ENCODE measurements at regions not wholly inside any gene's neighbourhood (a gene's known extent, or its start where the extent isn't known, plus 50 kb on each side); places are given as distances from the start of the nearest gene placed in this dataset.

DNA sequence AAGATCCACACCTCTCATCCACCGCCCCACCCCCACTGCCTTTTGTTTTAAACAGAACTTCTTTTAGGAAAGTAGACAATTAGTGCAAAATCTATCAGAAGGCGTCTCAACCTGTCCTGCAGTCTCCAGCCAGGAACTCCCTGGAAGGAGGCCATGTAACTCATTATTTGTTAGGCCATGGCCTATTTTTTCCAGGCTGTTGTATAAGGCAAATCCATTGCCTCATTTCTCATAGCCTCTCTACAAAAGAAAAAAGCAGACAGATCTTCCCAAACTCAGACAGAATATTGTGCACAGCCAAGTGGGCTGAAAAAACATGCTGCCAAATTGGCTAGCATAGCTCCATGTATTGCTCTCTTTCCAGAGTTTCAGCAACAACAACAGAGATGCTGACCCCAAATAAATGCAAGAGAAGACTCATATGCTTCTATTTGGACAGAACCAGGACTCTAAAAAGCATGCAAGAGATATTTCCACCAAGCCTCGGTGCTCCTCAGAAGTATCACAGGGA is 770.7 kb upstream of the CXADR start:
- in situ Hi-C loops (cut with HindIII; ENCODE audit: low sequenced_read_pairs), result no loop called here
- no peak for TF ChIP-seq CTCF (IDR thresholded peaks at IDR 0.05; ENCODE audit: low read depth, low read length)
- DNase-seq (ENCODE audit: low read depth, low spot score), result peak; percentile 14
- H3K4me3 ChIP-seq (ENCODE audit: low read depth, low read length), result no peak overlapping the region

DNA sequence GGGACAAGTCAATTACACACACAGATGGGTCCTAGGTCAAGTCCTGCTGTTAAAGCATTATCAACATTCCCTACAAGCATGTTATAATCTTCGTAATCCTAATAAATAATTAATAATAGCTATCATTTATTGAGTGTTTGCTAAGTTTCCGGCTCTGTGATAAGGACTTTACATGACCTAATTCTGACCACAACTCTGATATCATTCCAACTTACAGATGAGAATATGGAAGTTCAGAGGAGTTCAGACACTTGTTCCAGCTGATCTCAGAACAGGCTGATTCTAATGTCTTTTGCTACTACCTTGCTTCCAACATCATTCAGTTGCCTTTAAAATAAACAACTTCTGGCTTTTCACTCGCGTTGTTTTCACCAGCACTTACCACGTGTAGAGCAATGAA is 770.1 kb upstream of the CXADR start:
- H3K4me3 ChIP-seq (ENCODE audit: low read depth, low read length), result no peak overlapping the region
- TF ChIP-seq CTCF (IDR thresholded peaks at IDR 0.05; ENCODE audit: low read depth, low read length), result no peak
- no peak for DNase-seq (ENCODE audit: low read depth, low spot score)
- in situ Hi-C loops (cut with HindIII; ENCODE audit: low sequenced_read_pairs), result no loop called here

- no peak for TF ChIP-seq CTCF (IDR thresholded peaks at IDR 0.05; ENCODE audit: low read depth, low read length)
- H3K4me3 ChIP-seq (ENCODE audit: low read depth, low read length), result no peak overlapping the region
- DNase-seq (ENCODE audit: low read depth, low spot score), result no peak
- in situ Hi-C loops (cut with HindIII; ENCODE audit: low sequenced_read_pairs), result no loop called here
Measured at GRCh38 chr21:16743317-16743716, 769.5 kb upstream of the CXADR start.

- in situ Hi-C loops (cut with HindIII; ENCODE audit: low sequenced_read_pairs), result no loop called here
- no peak for TF ChIP-seq CTCF (IDR thresholded peaks at IDR 0.05; ENCODE audit: low read depth, low read length)
- no peak overlapping the region for H3K4me3 ChIP-seq (ENCODE audit: low read depth, low read length)
- DNase-seq (ENCODE audit: low read depth, low spot score), result no peak
Measured at GRCh38 chr21:16750926-16751325, 761.9 kb upstream of the CXADR start.

GRCh38 chr21:16751695-16752474 is 761.0 kb upstream of the CXADR start:
- in situ Hi-C loops (cut with HindIII; ENCODE audit: low sequenced_read_pairs), result no loop called here
- TF ChIP-seq CTCF (IDR thresholded peaks at IDR 0.05; ENCODE audit: low read depth, low read length), result no peak
- peak; percentile 38 for DNase-seq (ENCODE audit: low read depth, low spot score)
- H3K4me3 ChIP-seq (ENCODE audit: low read depth, low read length), result no peak overlapping the region

GRCh38 chr21:16752475-16752857 is 760.4 kb upstream of the CXADR start:
- TF ChIP-seq CTCF (IDR thresholded peaks at IDR 0.05; ENCODE audit: low read depth, low read length), result no peak
- DNase-seq (ENCODE audit: low read depth, low spot score), result no peak
- in situ Hi-C loops (cut with HindIII; ENCODE audit: low sequenced_read_pairs), result no loop called here
- no peak overlapping the region for H3K4me3 ChIP-seq (ENCODE audit: low read depth, low read length)

Measured in astrocyte of the spinal cord (primary cell).